GM10266 (cell line): ENCODE measurements at regions not wholly inside any gene's neighbourhood (a gene's known extent, or its start where the extent isn't known, plus 50 kb on each side); places are given as distances from the start of the nearest gene placed in this dataset.

Experiments used
- DNase-seq: peaks from one replicate; pipeline ENCODE4 v3.0.0; 2012; ENCODE audit errors: extremely low spot score
- TF ChIP-seq, protein P1 (sequence below): IDR thresholded peaks from 2 replicates; pipeline ENCODE4 v1.5.1; 2012; ENCODE audit warnings: mild to moderate bottlenecking, low read depth; ENCODE audit not compliant: control insufficient read depth, insufficient read depth; ENCODE audit errors: missing control alignments

DNA sequence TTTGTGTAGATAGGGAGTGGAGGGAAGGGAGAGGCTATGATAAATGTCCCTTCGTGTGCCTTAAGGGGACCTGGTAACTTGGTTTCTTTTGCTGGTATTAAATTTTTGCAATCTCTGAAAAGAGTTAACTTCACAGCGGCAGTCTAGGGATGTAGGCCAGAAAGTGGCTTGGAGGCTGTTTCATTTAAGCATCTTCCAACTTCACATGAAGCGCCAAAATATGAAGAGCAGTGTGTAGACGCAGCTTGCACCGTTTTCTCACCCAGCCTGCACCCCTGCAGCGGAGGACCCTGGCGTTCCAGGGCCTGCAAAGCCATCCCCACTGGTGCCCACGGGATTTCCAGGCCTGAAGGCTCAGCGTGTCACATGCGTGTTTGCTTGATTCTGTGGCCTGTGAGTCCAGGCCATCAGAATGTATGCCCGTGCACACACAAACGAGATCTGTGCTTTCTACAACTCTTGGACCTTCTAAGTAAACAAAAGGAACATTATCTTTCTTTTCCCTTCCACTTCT lies 87.2 kb upstream of the EPB41L3 start:
- DNase-seq, result no peak
- TF ChIP-seq, protein P1, sequence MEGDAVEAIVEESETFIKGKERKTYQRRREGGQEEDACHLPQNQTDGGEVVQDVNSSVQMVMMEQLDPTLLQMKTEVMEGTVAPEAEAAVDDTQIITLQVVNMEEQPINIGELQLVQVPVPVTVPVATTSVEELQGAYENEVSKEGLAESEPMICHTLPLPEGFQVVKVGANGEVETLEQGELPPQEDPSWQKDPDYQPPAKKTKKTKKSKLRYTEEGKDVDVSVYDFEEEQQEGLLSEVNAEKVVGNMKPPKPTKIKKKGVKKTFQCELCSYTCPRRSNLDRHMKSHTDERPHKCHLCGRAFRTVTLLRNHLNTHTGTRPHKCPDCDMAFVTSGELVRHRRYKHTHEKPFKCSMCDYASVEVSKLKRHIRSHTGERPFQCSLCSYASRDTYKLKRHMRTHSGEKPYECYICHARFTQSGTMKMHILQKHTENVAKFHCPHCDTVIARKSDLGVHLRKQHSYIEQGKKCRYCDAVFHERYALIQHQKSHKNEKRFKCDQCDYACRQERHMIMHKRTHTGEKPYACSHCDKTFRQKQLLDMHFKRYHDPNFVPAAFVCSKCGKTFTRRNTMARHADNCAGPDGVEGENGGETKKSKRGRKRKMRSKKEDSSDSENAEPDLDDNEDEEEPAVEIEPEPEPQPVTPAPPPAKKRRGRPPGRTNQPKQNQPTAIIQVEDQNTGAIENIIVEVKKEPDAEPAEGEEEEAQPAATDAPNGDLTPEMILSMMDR, result no peak

GRCh38 chr18:5630057-5630899 lies 86.5 kb upstream of the EPB41L3 start:
- peak; percentile 74 for DNase-seq

GRCh38 chr18:5628512-5629255 lies 84.9 kb upstream of the EPB41L3 start:
- DNase-seq, result peak; percentile 55
- TF ChIP-seq, protein P1, result no peak

More at GRCh38 chr18:5630057-5630899, 86.5 kb upstream of the EPB41L3 start:
- TF ChIP-seq, protein P1, result no peak

DNA sequence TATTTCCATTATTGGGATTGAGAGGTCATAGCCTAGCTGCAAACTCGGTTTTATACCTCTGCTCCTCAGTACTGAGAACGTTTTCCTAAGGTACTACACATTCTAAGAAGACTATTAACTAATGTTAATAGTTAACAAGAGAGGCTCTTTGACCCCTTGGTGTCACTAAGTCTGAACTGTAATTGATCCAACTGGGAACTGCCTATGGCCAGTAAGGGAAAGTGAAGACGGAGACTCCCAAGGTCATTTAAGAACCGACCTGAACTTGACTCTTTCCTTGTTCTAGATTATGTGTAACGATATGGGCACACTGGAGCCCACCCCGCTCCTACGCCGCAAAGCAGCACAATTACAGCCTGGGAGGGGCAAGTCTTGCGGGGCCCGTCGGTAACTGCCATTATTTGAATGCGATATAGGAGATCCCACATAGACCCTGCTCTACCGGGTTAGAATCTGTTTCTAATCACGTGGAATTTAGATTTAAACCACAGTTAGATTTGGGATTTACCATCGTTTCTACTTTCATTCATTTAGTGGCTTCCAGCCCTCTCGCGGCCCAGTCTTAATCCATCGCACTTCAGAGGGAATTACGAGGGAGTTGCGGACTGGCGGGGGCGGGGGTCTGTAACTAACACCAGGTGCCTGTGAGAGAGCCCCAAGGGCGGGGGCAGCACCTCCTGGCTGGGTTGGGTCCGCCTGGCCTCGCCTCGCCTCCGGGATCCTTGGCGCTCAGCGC lies 84.1 kb upstream of the EPB41L3 start:
- TF ChIP-seq, protein P1, result no peak
- peak; percentile 21 for DNase-seq

DNA sequence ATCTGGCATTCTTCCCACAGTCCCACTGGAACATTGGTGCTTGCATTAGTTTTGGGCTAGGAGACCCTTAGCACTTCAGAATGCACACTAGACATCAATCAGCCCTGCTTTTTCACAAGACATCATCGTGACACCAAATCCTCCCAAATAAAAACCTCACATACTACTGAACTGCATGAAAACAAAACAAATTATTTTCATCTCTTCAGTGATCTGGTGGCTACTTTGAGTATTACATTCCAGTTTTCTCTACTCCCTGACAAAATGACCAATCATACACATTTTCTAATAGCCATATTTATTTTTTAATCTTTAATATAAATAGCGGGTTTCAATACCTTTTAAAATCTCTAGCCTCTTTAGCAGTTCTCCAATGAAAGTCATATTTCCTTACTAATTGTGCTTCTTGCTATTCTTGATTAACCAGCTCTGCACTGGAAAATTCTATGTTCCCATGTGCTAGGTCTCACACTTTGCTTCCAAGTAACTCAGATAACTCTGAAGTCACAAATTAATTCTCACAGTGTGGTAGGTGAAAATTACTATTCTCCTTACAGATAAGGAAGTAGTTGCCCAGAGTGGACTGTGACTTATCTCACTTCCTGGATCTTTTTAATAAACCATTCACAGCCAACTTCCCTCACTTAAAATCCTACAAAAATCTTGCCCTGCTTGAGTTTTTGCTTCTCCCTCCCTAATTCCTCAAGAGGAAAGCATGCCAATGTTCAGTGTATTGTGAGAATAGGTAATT lies 82.5 kb upstream of the EPB41L3 start:
- DNase-seq, result no peak
- TF ChIP-seq, protein P1, result no peak

DNA sequence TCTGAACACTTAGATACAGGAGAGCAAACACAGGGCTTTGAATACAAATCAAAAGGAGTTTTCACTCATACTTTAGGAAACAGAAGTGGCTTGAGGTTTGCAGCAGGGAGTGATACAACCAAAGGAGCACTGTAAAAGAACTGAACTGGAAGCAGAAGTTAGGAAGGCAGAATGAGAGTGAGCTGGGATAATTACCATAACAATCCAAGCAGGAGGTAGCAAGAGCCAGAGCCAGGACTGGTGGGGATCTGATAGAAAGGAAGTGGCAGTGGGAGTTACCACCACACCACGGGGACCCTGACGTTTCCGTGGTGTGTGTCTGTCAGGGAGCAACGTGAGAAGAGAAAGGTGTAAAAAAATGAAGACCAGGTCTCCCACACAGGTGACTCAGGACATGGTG lies 81.3 kb upstream of the EPB41L3 start:
- no peak for DNase-seq
- TF ChIP-seq, protein P1, result no peak
